ACC112 (cell line): ENCODE measurements at regions not wholly inside any gene's neighbourhood (a gene's known extent, or its start where the extent isn't known, plus 50 kb on each side); places are given as distances from the start of the nearest gene placed in this dataset.

Experiments used
- H2AFZ ChIP-seq: fragments of 200-600 bp; sonication (generic); one replicate; pipeline ENCODE4 v1.6.0; 2017; ENCODE audit warnings: antibody characterized with exemption, low read length; ENCODE audit not compliant: unreplicated experiment
- H3K27ac ChIP-seq: fragments of 200-600 bp; sonication (generic); 2 replicates; pipeline ENCODE4 v1.5.1; 2014; ENCODE audit warnings: low read depth, mild to moderate bottlenecking, antibody characterized with exemption, low read length, moderate library complexity
- H3K27me3 ChIP-seq: fragments of 200-600 bp; sonication (generic); 2 replicates; pipeline ENCODE4 v1.6.1; 2014; ENCODE audit warnings: mild to moderate bottlenecking, antibody characterized with exemption, low read length, moderate library complexity, mixed read lengths; ENCODE audit not compliant: insufficient read depth
- H3K36me3 ChIP-seq: fragments of 200-600 bp; sonication (generic); 2 replicates; pipeline ENCODE4 v1.6.1; 2016; ENCODE audit warnings: mild to moderate bottlenecking, antibody characterized with exemption, low read length, moderate library complexity, mixed read lengths; ENCODE audit not compliant: insufficient read depth
- H3K4me1 ChIP-seq: fragments of 200-600 bp; sonication (generic); one replicate; pipeline ENCODE4 v1.6.1; 2016; ENCODE audit warnings: low read length, mixed read lengths; ENCODE audit not compliant: insufficient read depth, unreplicated experiment, control insufficient read depth
- H3K4me3 ChIP-seq: fragments of 200-600 bp; sonication (generic); 2 replicates; pipeline ENCODE4 v1.5.1; 2014; ENCODE audit warnings: mild to moderate bottlenecking, low read depth, low read length
- H3K79me2 ChIP-seq: fragments of 200-600 bp; sonication (generic); one replicate; pipeline ENCODE4 v1.6.0; 2016; ENCODE audit warnings: low read length; ENCODE audit not compliant: control insufficient read depth, unreplicated experiment, insufficient read depth

- H3K79me2 ChIP-seq = no peaks in the 10 kb centered on the region
- H3K4me1 ChIP-seq = no peaks in the 10 kb centered on the region
- H3K4me3 ChIP-seq = no peak overlapping the region
- no peaks in the 10 kb centered on the region for H3K36me3 ChIP-seq
- H3K27ac ChIP-seq = no peak overlapping the region
- no peak overlapping the region for H2AFZ ChIP-seq
- no peaks in the 10 kb centered on the region for H3K27me3 ChIP-seq
Measured at GRCh38 chr1:14034506-14034905, 334.5 kb downstream of the PRDM2 start.

- Histone ChIP-seq H3K79me2 (no peaks in the 10 kb centered on the region), H3K4me3 (no peak overlapping the region), H3K27me3 (no peaks in the 10 kb centered on the region), H3K4me1 (no peaks in the 10 kb centered on the region), H3K27ac (no peak overlapping the region), H2AFZ (no peak overlapping the region), H3K36me3 (no peaks in the 10 kb centered on the region)
Measured at GRCh38 chr1:14037101-14037847, 337.3 kb downstream of the PRDM2 start.

GRCh38 chr1:14039582-14040430 is 339.8 kb downstream of the PRDM2 start:
- Histone ChIP-seq H2AFZ (no peak overlapping the region), H3K36me3 (no peaks in the 10 kb centered on the region), H3K79me2 (no peaks in the 10 kb centered on the region), H3K4me3 (no peak overlapping the region), H3K27me3 (no peaks in the 10 kb centered on the region), H3K27ac (no peak overlapping the region), H3K4me1 (no peaks in the 10 kb centered on the region)

- Histone ChIP-seq H3K36me3 (no peaks in the 10 kb centered on the region), H3K79me2 (no peaks in the 10 kb centered on the region), H3K27me3 (no peaks in the 10 kb centered on the region), H3K4me1 (no peaks in the 10 kb centered on the region), H3K4me3 (no peak overlapping the region), H3K27ac (no peak overlapping the region), H2AFZ (no peak overlapping the region)
Measured at GRCh38 chr1:14049965-14050364, 350.0 kb downstream of the PRDM2 start.

- Histone ChIP-seq H2AFZ (no peak overlapping the region), H3K79me2 (no peaks in the 10 kb centered on the region), H3K4me1 (peaks cover 3% of the 10 kb centered on the region), H3K4me3 (no peak overlapping the region), H3K36me3 (no peaks in the 10 kb centered on the region), H3K27me3 (no peaks in the 10 kb centered on the region), H3K27ac (no peak overlapping the region)
Measured at GRCh38 chr1:14055442-14056223, 355.6 kb downstream of the PRDM2 start.

GRCh38 chr1:14057640-14058039 is 357.7 kb downstream of the PRDM2 start:
- Histone ChIP-seq H3K4me1 (peaks cover 3% of the 10 kb centered on the region), H3K27me3 (no peaks in the 10 kb centered on the region), H3K79me2 (no peaks in the 10 kb centered on the region), H3K4me3 (no peak overlapping the region), H3K36me3 (no peaks in the 10 kb centered on the region), H2AFZ (no peak overlapping the region), H3K27ac (no peak overlapping the region)

- Histone ChIP-seq H3K27ac (no peak overlapping the region), H3K79me2 (no peaks in the 10 kb centered on the region), H3K27me3 (no peaks in the 10 kb centered on the region), H3K4me1 (no peaks in the 10 kb centered on the region), H3K4me3 (no peak overlapping the region), H2AFZ (no peak overlapping the region), H3K36me3 (no peaks in the 10 kb centered on the region)
Measured at GRCh38 chr1:14061204-14061603, 361.2 kb downstream of the PRDM2 start.

GRCh38 chr1:14061722-14062121 is 361.7 kb downstream of the PRDM2 start:
- no peak overlapping the region for H2AFZ ChIP-seq
- H3K79me2 ChIP-seq = no peaks in the 10 kb centered on the region
- no peak overlapping the region for H3K4me3 ChIP-seq
- H3K27me3 ChIP-seq = no peaks in the 10 kb centered on the region
- no peaks in the 10 kb centered on the region for H3K4me1 ChIP-seq
- H3K27ac ChIP-seq = no peak overlapping the region
- no peaks in the 10 kb centered on the region for H3K36me3 ChIP-seq

- Histone ChIP-seq H3K4me3 (no peak overlapping the region), H3K27ac (no peak overlapping the region), H3K36me3 (no peaks in the 10 kb centered on the region), H3K79me2 (no peaks in the 10 kb centered on the region), H2AFZ (no peak overlapping the region), H3K4me1 (no peaks in the 10 kb centered on the region), H3K27me3 (no peaks in the 10 kb centered on the region)
Measured at GRCh38 chr1:14062669-14063068, 362.7 kb downstream of the PRDM2 start.

GRCh38 chr1:14064649-14065442 is 364.9 kb downstream of the PRDM2 start:
- Histone ChIP-seq H3K27ac (no peak overlapping the region), H3K27me3 (no peaks in the 10 kb centered on the region), H3K4me3 (no peak overlapping the region), H3K36me3 (no peaks in the 10 kb centered on the region), H3K4me1 (no peaks in the 10 kb centered on the region), H2AFZ (no peak overlapping the region), H3K79me2 (no peaks in the 10 kb centered on the region)
